ENCODE measurements at regions not wholly inside any gene's neighbourhood (a gene's known extent, or its start where the extent isn't known, plus 50 kb on each side); places are given as distances from the start of the nearest gene placed in this dataset.

DNA sequence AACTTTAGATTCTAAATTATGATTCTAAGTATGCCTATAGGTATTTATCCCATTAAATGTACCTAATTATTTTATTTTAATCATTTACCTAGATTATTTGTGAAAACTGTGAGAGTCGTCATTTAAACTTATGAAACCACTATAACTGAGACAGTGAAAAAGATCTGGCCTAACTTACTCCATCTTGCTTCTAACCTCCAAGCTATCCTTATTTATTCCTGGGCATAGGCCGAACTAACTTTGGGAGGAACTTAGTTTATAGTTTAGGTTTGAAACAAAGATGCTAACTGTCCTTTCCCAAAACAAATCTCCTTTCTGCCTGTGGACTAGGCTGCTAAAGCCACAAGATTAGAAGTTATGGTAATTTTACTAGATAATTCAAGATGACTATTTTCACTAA, 79.7 kb upstream of the PPP2R5C start:
- TF ChIP-seq, protein P1, sequence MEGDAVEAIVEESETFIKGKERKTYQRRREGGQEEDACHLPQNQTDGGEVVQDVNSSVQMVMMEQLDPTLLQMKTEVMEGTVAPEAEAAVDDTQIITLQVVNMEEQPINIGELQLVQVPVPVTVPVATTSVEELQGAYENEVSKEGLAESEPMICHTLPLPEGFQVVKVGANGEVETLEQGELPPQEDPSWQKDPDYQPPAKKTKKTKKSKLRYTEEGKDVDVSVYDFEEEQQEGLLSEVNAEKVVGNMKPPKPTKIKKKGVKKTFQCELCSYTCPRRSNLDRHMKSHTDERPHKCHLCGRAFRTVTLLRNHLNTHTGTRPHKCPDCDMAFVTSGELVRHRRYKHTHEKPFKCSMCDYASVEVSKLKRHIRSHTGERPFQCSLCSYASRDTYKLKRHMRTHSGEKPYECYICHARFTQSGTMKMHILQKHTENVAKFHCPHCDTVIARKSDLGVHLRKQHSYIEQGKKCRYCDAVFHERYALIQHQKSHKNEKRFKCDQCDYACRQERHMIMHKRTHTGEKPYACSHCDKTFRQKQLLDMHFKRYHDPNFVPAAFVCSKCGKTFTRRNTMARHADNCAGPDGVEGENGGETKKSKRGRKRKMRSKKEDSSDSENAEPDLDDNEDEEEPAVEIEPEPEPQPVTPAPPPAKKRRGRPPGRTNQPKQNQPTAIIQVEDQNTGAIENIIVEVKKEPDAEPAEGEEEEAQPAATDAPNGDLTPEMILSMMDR (conservative IDR thresholded peaks at IDR 0.05; ENCODE audit: low read length) = no peak
- TF ChIP-seq EZH2phosphoT487 (IDR thresholded peaks at IDR 0.05; ENCODE audit: borderline replicate concordance, low read depth, low read length) = no peak
- Histone ChIP-seq H3K4me1 (ENCODE audit: insufficient read depth, low read length, poor library complexity, severe bottlenecking) (no peaks in the 10 kb centered on the region), H3K4me2 (ENCODE audit: low read length) (no peak overlapping the region), H3K9me3 (ENCODE audit: low read length) (no peaks in the 10 kb centered on the region), H3K9me2 (ENCODE audit: insufficient read depth, low read length) (no peaks in the 10 kb centered on the region), H2AFZ (ENCODE audit: low read length) (no peak overlapping the region), H3K79me2 (ENCODE audit: insufficient read depth, low read depth, low read length) (no peaks in the 10 kb centered on the region), H3K27ac (ENCODE audit: low read depth, low read length, poor library complexity, severe bottlenecking) (no peak overlapping the region), H3K4me3 (ENCODE audit: low read depth, low read length, poor library complexity, severe bottlenecking) (no peak overlapping the region), H3K36me3 (ENCODE audit: insufficient read depth, low read length) (no peaks in the 10 kb centered on the region), H4K20me1 (ENCODE audit: insufficient read depth, low read length) (no peaks in the 10 kb centered on the region)
- CTCF ChIA-PET (ENCODE audit: unreplicated experiment) = no interaction called here
- POLR2A ChIA-PET = no interaction called here
- intact Hi-C loops (cut with micrococcal nuclease; ENCODE audit: unreplicated experiment) = no loop called here
- DNase-seq (ENCODE audit: low spot score) = no peak
- BruUV-seq (replicated peaks) = no TSS peak

DNA sequence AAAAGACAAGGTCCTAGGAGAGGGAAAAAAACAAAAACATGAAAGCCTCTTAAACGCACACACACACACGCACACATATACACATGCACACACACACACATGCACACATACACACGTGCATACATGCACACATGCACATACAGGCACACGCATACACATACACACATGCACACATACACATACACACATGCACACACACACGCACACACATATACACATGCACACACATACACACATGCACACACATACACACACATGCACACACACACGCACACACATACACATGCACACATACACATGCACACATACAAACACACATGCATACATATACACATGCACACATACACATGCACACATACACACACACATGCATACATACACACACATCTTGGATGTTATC, 78.1 kb upstream of the PPP2R5C start:
- ChIA-PET POLR2A (interaction anchor here (1.0 kb wide), 1 partner anchor 9 kb away, joined by 5 read pairs; no protein-coding TSS in a partner anchor), CTCF (ENCODE audit: unreplicated experiment) (no interaction called here)
- Histone ChIP-seq H3K36me3 (ENCODE audit: insufficient read depth, low read length) (no peaks in the 10 kb centered on the region), H3K79me2 (ENCODE audit: insufficient read depth, low read depth, low read length) (no peaks in the 10 kb centered on the region), H3K4me3 (ENCODE audit: low read depth, low read length, poor library complexity, severe bottlenecking) (no peak overlapping the region), H4K20me1 (ENCODE audit: insufficient read depth, low read length) (no peaks in the 10 kb centered on the region), H3K4me1 (ENCODE audit: insufficient read depth, low read length, poor library complexity, severe bottlenecking) (no peaks in the 10 kb centered on the region), H2AFZ (ENCODE audit: low read length) (no peak overlapping the region), H3K4me2 (ENCODE audit: low read length) (no peak overlapping the region), H3K9me2 (ENCODE audit: insufficient read depth, low read length) (no peaks in the 10 kb centered on the region), H3K9me3 (ENCODE audit: low read length) (no peaks in the 10 kb centered on the region), H3K27ac (ENCODE audit: low read depth, low read length, poor library complexity, severe bottlenecking) (no peak overlapping the region)
- BruUV-seq (replicated peaks) = no TSS peak
- intact Hi-C loops (cut with micrococcal nuclease; ENCODE audit: unreplicated experiment) = no loop called here
- no peak for DNase-seq (ENCODE audit: low spot score)
- TF ChIP-seq EZH2phosphoT487 (IDR thresholded peaks at IDR 0.05; ENCODE audit: borderline replicate concordance, low read depth, low read length) = no peak
- TF ChIP-seq, protein P1 (conservative IDR thresholded peaks at IDR 0.05; ENCODE audit: low read length) = no peak

DNA sequence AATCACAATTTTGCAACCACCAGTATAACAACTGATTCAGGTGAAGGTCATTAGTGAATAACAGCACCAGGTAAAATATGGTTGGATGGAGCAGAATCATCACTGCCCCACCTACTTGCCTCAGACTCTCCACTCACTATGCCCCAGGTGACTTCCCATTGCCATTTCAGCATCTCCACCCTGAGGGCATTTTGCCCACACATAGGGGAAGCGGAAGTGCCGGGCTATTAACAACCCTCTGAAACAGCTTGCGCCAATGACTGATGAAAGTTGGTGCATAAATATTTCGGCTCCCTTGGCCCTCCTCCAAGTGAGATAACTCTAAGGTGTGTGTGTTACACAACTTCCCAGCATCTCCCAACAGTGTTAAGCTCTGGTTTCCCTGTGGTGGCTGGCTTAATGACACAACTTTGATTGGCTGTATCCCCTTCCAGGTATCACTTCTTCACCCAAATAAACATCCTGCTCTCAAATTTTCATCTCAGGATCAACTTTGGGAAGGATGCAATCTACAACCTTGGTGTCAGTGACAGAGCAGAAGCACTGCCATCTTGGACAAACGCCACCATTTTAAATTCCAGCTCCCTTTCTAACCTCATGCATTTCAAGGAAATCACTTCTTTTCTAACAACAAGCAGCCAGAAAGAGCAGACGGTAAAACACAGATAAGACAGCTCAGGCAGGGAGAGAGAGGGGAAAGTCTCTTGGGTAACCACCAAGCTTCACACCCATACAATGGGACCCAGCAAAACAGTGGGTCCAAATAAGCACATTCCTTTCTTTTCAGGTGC, 73.6 kb upstream of the PPP2R5C start:
- BruUV-seq (replicated peaks) = no TSS peak
- no peak overlapping the region for H2AFZ ChIP-seq (ENCODE audit: low read length)
- H3K4me1 ChIP-seq (ENCODE audit: insufficient read depth, low read length, poor library complexity, severe bottlenecking) = no peaks in the 10 kb centered on the region
- no peaks in the 10 kb centered on the region for H3K9me3 ChIP-seq (ENCODE audit: low read length)
- H3K4me2 ChIP-seq (ENCODE audit: low read length) = no peak overlapping the region
- no peaks in the 10 kb centered on the region for H3K9me2 ChIP-seq (ENCODE audit: insufficient read depth, low read length)
- no peaks in the 10 kb centered on the region for H4K20me1 ChIP-seq (ENCODE audit: insufficient read depth, low read length)
- H3K27ac ChIP-seq (ENCODE audit: low read depth, low read length, poor library complexity, severe bottlenecking) = no peak overlapping the region
- TF ChIP-seq, protein P1 (conservative IDR thresholded peaks at IDR 0.05; ENCODE audit: low read length) = no peak
- TF ChIP-seq EZH2phosphoT487 (IDR thresholded peaks at IDR 0.05; ENCODE audit: borderline replicate concordance, low read depth, low read length) = no peak
- no peak overlapping the region for H3K4me3 ChIP-seq (ENCODE audit: low read depth, low read length, poor library complexity, severe bottlenecking)
- DNase-seq (ENCODE audit: low spot score) = no peak
- H3K36me3 ChIP-seq (ENCODE audit: insufficient read depth, low read length) = no peaks in the 10 kb centered on the region
- POLR2A ChIA-PET = interaction anchor here (0.8 kb wide), 1 partner anchor 72 kb away, joined by 3 read pairs; no protein-coding TSS in a partner anchor
- no peaks in the 10 kb centered on the region for H3K79me2 ChIP-seq (ENCODE audit: insufficient read depth, low read depth, low read length)
- CTCF ChIA-PET (ENCODE audit: unreplicated experiment) = no interaction called here
- intact Hi-C loops (cut with micrococcal nuclease; ENCODE audit: unreplicated experiment) = no loop called here

All from OCI-LY7 (cell line).